Glomerular endothelial cell (primary cell): ENCODE measurements at regions not wholly inside any gene's neighbourhood (a gene's known extent, or its start where the extent isn't known, plus 50 kb on each side); places are given as distances from the start of the nearest gene placed in this dataset.

ENCODE experiments used
- DNase-seq: peaks from one replicate; pipeline ENCODE4 v3.0.0-alpha.2; 2011; ENCODE audit warnings: low read depth, low spot score; ENCODE audit errors: extremely low read depth

- peak; percentile 31 for DNase-seq
These were observed 125.1 kb upstream of the ZNF32 start for GRCh38 chr10:43773736-43774135.

- DNase-seq = no peak
These were observed 123.5 kb upstream of the ZNF32 start for GRCh38 chr10:43772171-43772570.

GRCh38 chr10:43771675-43772074 is 123.0 kb upstream of the ZNF32 start:
- no peak for DNase-seq

GRCh38 chr10:43765516-43765915 is 116.8 kb upstream of the ZNF32 start:
- no peak for DNase-seq

- DNase-seq = no peak
These were observed 115.2 kb upstream of the ZNF32 start for GRCh38 chr10:43763846-43764245.

- DNase-seq = no peak
These were observed 111.8 kb upstream of the ZNF32 start for GRCh38 chr10:43760514-43760913.

GRCh38 chr10:43759216-43759615 is 110.5 kb upstream of the ZNF32 start:
- DNase-seq = no peak

GRCh38 chr10:43756341-43756740 is 107.7 kb upstream of the ZNF32 start:
- DNase-seq = no peak

- DNase-seq = no peak
These were observed 106.0 kb upstream of the ZNF32 start for GRCh38 chr10:43754569-43755260.

GRCh38 chr10:43753397-43754061 is 104.8 kb upstream of the ZNF32 start:
- DNase-seq = no peak

GRCh38 chr10:43752682-43753081 is 104.0 kb upstream of the ZNF32 start:
- no peak for DNase-seq

- DNase-seq = no peak
These were observed 103.0 kb upstream of the ZNF32 start for GRCh38 chr10:43751646-43752045.

GRCh38 chr10:43749940-43750552 is 101.4 kb upstream of the ZNF32 start:
- no peak for DNase-seq

- no peak for DNase-seq
These were observed 100.5 kb upstream of the ZNF32 start for GRCh38 chr10:43749145-43749576.

- no peak for DNase-seq
These were observed 99.9 kb upstream of the ZNF32 start for GRCh38 chr10:43748560-43748959.

- no peak for DNase-seq
These were observed 98.2 kb upstream of the ZNF32 start for GRCh38 chr10:43746906-43747305.

GRCh38 chr10:43739161-43739560 is 90.5 kb upstream of the ZNF32 start:
- DNase-seq = no peak

- no peak for DNase-seq
These were observed 88.3 kb upstream of the ZNF32 start for GRCh38 chr10:43737003-43737402.

GRCh38 chr10:43735907-43736306 is 87.2 kb upstream of the ZNF32 start:
- no peak for DNase-seq

- no peak for DNase-seq
These were observed 86.0 kb upstream of the ZNF32 start for GRCh38 chr10:43734716-43735115.

- DNase-seq = no peak
These were observed 82.8 kb upstream of the ZNF32 start for GRCh38 chr10:43731486-43731885.

GRCh38 chr10:43728425-43728824 is 79.7 kb upstream of the ZNF32 start:
- no peak for DNase-seq
